ENCODE measurements at regions not wholly inside any gene's neighbourhood (a gene's known extent, or its start where the extent isn't known, plus 50 kb on each side); places are given as distances from the start of the nearest gene placed in this dataset.

DNA sequence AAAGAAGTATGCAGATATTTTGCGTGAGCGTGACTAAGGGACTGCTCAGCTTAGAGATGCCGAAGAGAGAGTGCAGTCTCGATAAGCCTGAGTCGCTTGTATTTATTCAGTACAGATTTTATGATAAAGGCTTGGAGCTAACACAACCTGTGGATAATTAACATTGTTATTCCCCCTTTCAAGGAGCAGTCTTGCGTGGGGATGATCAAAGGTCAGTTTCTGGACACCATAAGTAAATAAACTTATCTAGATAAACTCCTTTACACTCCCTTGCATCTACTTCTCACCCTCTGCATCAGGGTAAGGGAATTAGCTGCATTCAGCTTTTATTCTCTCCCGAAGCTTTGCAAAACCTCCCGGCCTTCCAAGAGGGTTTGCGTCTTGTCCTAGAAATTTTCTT is 357.8 kb upstream of the ST8SIA4 start:
- TF ChIP-seq, protein P1, sequence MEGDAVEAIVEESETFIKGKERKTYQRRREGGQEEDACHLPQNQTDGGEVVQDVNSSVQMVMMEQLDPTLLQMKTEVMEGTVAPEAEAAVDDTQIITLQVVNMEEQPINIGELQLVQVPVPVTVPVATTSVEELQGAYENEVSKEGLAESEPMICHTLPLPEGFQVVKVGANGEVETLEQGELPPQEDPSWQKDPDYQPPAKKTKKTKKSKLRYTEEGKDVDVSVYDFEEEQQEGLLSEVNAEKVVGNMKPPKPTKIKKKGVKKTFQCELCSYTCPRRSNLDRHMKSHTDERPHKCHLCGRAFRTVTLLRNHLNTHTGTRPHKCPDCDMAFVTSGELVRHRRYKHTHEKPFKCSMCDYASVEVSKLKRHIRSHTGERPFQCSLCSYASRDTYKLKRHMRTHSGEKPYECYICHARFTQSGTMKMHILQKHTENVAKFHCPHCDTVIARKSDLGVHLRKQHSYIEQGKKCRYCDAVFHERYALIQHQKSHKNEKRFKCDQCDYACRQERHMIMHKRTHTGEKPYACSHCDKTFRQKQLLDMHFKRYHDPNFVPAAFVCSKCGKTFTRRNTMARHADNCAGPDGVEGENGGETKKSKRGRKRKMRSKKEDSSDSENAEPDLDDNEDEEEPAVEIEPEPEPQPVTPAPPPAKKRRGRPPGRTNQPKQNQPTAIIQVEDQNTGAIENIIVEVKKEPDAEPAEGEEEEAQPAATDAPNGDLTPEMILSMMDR (IDR thresholded peaks at IDR 0.05; ENCODE audit: low read depth, low read length), result no peak
- TF ChIP-seq MYC (IDR thresholded peaks at IDR 0.05; ENCODE audit: low read depth, low read length) (no peak), POLR2A (IDR thresholded peaks at IDR 0.05; ENCODE audit: extremely low read depth, insufficient read length) (no peak)
